NT2/D1 (cell line): ENCODE measurements at regions not wholly inside any gene's neighbourhood (a gene's known extent, or its start where the extent isn't known, plus 50 kb on each side); places are given as distances from the start of the nearest gene placed in this dataset.

Source experiments
- DNase-seq: peaks from one replicate; pipeline ENCODE4 v3.0.0-alpha.2; 2011; ENCODE audit warnings: low read depth, low spot score
- H3K27me3 ChIP-seq: 2 replicates; pipeline ENCODE4 v1.6.0; 2011; ENCODE audit warnings: mild to moderate bottlenecking; ENCODE audit not compliant: insufficient read length, insufficient read depth
- H3K36me3 ChIP-seq: 2 replicates; pipeline ENCODE4 v1.6.1; 2011; ENCODE audit warnings: mild to moderate bottlenecking, low read length, mixed read lengths; ENCODE audit not compliant: insufficient read depth, insufficient read length
- H3K4me1 ChIP-seq: 2 replicates; pipeline ENCODE4 v1.5.1; 2011; ENCODE audit not compliant: insufficient read depth, insufficient read length
- H3K4me3 ChIP-seq: 2 replicates; pipeline ENCODE4 v1.5.1; 2011; ENCODE audit warnings: low read depth; ENCODE audit not compliant: insufficient read length
- H3K9ac ChIP-seq: 2 replicates; pipeline ENCODE4 v1.6.0; 2011; ENCODE audit warnings: low read depth; ENCODE audit not compliant: insufficient read length
- H3K9me3 ChIP-seq: 2 replicates; pipeline ENCODE4 v1.5.1; 2011; ENCODE audit warnings: mild to moderate bottlenecking, low read length; ENCODE audit not compliant: insufficient read depth
- SUZ12 ChIP-seq: IDR thresholded peaks from 2 replicates; pipeline ENCODE4 v1.6.1; 2011; ENCODE audit not compliant: insufficient read length, insufficient read depth; ENCODE audit errors: extremely low read depth
- YY1 ChIP-seq: IDR thresholded peaks from 2 replicates; pipeline ENCODE4 v1.6.1; 2011; ENCODE audit not compliant: insufficient read length, insufficient read depth
- ZNF274 ChIP-seq: IDR thresholded peaks from 2 replicates; pipeline ENCODE4 v1.6.1; 2011; ENCODE audit warnings: mild to moderate bottlenecking, low read depth, low read length

DNA sequence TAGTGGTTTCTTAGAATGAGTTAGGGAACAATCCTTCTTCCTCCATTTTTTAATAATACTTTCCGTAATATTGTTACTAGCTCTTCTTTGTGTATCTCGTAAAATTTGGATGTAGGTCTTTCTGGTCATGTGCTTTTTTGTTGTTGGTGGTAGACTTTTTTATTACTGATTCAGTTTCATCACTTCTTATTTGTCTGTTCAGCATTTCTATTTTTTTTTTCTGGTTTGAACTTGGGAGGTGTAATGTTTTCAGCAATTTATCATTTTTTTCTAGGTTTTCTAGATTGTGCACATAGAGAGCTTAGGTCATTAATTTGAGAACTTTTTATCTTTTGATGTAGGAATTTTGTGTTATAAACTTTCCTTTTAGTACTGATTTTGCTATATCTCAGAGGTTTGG is 1299.9 kb downstream of the FSCB start:
- H3K4me3 ChIP-seq = no peak overlapping the region
- TF ChIP-seq ZNF274 (no peak), YY1 (no peak), SUZ12 (no peak)
- no peaks in the 10 kb centered on the region for H3K9me3 ChIP-seq
- H3K4me1 ChIP-seq = no peaks in the 10 kb centered on the region
- no peaks in the 10 kb centered on the region for H3K36me3 ChIP-seq
- DNase-seq = no peak
- no peak overlapping the region for H3K9ac ChIP-seq
- no peaks in the 10 kb centered on the region for H3K27me3 ChIP-seq

DNA sequence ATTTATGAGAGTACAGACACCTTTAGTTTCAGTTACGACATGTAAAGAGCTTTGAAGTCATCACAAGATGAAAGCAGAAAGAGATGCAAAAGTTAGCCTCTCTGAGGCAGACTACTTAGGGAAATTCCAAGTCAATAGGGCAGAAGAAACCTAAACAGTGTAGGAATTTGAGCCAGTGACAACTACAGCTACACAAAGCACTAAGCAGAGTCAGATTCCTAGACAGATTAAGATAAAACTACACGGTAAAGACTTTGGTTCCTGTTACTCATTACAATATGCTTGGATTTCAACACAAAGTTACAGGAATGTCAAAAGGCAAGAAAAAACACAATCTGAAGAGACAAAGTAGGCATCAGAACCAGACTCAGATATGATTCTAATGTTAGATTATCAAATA is 1302.3 kb downstream of the FSCB start:
- Histone ChIP-seq H3K4me3 (no peak overlapping the region), H3K4me1 (no peaks in the 10 kb centered on the region), H3K27me3 (no peaks in the 10 kb centered on the region), H3K9me3 (no peaks in the 10 kb centered on the region), H3K9ac (no peak overlapping the region), H3K36me3 (no peaks in the 10 kb centered on the region)
- DNase-seq = no peak
- TF ChIP-seq SUZ12 (no peak), ZNF274 (no peak)

DNA sequence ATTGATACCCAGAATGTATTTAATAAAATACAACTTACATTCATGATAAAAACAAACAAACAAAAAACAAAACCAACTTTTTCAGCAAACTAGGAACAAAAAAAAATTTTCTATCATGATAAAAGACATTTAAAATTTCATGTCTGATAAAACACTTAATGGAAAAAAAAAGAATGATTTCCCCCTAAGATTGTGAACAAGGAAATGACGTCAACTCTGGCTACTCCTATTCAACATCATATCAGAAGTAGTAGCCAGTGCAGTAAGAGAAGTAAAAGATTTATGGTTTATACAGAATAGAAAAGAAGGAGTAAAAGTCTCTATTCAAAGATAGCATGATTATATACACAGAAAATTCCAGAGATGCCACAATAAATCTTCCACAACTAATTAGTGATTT is 1306.6 kb downstream of the FSCB start:
- Histone ChIP-seq H3K4me3 (no peak overlapping the region), H3K9ac (no peak overlapping the region), H3K27me3 (no peaks in the 10 kb centered on the region), H3K4me1 (no peaks in the 10 kb centered on the region), H3K9me3 (no peaks in the 10 kb centered on the region), H3K36me3 (no peaks in the 10 kb centered on the region)
- no peak for TF ChIP-seq SUZ12
- TF ChIP-seq YY1 = no peak
- TF ChIP-seq ZNF274 = no peak
- DNase-seq = no peak

DNA sequence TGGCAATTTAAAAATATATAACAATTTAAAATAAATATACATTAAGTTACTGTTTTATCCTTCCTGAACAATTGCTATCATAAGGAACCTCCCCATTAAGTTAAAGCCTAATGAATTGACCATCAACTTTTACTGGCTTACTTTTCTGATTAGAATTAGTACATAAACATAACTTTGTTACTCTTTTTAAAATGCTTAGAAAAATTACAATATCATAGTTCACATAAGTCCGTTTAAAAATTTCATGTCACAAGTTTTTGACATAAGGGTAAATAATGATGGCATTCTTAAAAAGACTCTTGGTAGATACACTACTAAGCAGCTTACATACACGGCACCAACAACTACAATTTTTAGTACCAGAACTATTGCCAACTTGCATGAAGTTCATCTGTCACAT is 1308.6 kb downstream of the FSCB start:
- Histone ChIP-seq H3K4me1 (no peaks in the 10 kb centered on the region), H3K4me3 (no peak overlapping the region), H3K9me3 (no peaks in the 10 kb centered on the region), H3K36me3 (no peaks in the 10 kb centered on the region), H3K9ac (no peak overlapping the region), H3K27me3 (no peaks in the 10 kb centered on the region)
- TF ChIP-seq SUZ12 (no peak), ZNF274 (no peak), YY1 (no peak)
- DNase-seq = no peak

DNA sequence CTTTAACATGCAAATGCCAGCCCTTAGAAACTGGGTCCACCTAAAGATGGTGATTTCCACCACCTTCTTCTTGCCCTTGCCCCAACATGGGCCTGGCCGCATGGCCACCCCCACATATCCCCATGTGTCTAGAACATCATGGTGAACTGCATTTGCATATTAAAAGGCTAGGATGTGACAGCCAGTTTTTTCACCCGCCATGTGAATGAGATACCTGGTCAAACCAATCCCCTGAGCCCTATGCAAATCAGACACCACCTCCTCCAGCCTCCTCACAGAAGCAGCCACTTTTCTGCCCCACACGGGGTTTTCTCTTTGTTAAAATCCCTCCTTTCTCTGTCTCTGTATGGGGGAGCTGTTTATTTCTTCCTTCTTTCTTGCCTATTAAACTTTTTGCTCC is 1322.5 kb downstream of the FSCB start:
- no peaks in the 10 kb centered on the region for H3K36me3 ChIP-seq
- H3K4me3 ChIP-seq = no peak overlapping the region

DNA sequence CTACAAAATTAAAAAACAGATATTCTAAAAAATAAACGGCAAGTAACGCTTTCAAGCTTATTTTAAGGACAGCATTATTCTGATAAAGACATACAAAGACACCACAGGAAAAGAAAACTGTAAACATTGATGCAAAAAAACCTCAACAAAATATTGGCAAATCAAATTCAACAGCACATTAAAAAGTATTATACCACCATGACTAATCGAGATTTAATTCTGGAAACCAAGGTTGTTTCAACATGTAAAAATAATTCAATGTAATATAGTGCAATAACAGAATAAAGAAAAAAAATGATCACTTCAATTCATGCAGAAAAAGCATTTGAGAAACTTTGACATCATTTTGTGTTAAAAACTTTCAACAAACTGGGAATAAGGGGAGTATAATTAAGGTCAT is 1323.2 kb downstream of the FSCB start:
- H3K9me3 ChIP-seq = no peaks in the 10 kb centered on the region
- no peak overlapping the region for H3K9ac ChIP-seq

More for the DNA sequence above, 1322.5 kb downstream of the FSCB start:
- no peak overlapping the region for H3K9ac ChIP-seq
- H3K9me3 ChIP-seq = no peaks in the 10 kb centered on the region
- peak; percentile 23 for DNase-seq
- TF ChIP-seq YY1 (no peak), ZNF274 (no peak), SUZ12 (no peak)
- no peaks in the 10 kb centered on the region for H3K27me3 ChIP-seq
- H3K4me1 ChIP-seq = no peaks in the 10 kb centered on the region

DNA sequence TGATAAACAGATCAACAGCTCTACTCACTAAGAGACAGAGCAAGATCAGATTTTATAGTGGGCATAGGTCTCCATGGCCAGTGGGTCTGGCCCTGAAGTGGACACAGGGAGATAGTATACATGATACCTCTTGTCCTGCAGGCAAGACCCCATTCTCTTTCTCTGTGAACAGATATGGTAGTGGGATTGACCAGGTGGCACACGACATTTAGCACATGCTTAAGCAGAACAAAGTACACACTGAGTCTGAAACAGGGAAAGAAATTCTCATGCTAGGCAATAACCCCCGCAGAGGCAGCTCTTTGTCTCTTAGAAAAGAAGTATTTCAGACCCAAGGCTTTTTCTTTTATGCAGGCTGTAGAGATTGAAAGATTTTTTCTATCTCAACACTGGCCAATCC is 1331.2 kb downstream of the FSCB start:
- H3K27me3 ChIP-seq = no peaks in the 10 kb centered on the region
- no peaks in the 10 kb centered on the region for H3K9me3 ChIP-seq
- DNase-seq = no peak
- no peaks in the 10 kb centered on the region for H3K4me1 ChIP-seq
- TF ChIP-seq YY1 = no peak
- no peak for TF ChIP-seq ZNF274
- TF ChIP-seq SUZ12 = no peak
- no peak overlapping the region for H3K4me3 ChIP-seq
- H3K36me3 ChIP-seq = no peaks in the 10 kb centered on the region
- no peak overlapping the region for H3K9ac ChIP-seq

More for the DNA sequence above, 1323.2 kb downstream of the FSCB start:
- Histone ChIP-seq H3K4me3 (no peak overlapping the region), H3K36me3 (no peaks in the 10 kb centered on the region), H3K4me1 (no peaks in the 10 kb centered on the region), H3K27me3 (no peaks in the 10 kb centered on the region)
- no peak for TF ChIP-seq ZNF274
- no peak for TF ChIP-seq YY1
- TF ChIP-seq SUZ12 = no peak
- DNase-seq = no peak

DNA sequence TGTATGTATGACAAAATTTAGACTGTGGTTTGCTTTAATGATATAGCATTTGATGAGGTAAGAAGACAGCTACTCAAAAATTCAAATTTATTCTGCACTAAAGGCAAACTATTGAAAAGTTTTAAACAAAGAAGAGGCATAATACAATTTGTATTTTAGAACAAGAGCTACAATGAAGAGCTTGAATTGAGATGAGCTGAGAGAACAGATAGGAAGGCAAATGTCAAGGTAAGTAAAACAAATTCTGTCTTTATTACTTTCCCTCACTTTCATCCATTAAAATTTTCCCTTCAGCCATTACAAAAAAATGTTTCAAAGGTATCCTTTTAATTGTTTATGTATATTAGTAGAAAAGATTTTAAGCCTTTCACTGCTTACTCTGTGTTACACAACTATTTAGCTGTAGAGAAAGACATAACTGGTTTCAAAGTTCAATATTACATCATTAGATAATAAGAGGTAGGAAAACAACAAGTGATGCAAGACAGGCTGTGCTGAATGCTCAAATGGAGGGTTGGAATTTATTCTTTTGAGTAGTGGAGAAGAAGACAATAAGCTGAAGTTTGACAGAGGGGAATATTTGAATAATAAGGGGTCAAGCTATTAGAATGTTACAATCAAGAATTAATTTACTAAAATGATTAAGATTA is 1334.1 kb downstream of the FSCB start:
- Histone ChIP-seq H3K36me3 (no peaks in the 10 kb centered on the region), H3K9me3 (no peaks in the 10 kb centered on the region), H3K4me3 (no peak overlapping the region), H3K9ac (no peak overlapping the region), H3K27me3 (no peaks in the 10 kb centered on the region), H3K4me1 (no peaks in the 10 kb centered on the region)
- TF ChIP-seq SUZ12 (no peak), YY1 (no peak), ZNF274 (no peak)
- DNase-seq = no peak
